ENCODE measurements at regions not wholly inside any gene's neighbourhood (a gene's known extent, or its start where the extent isn't known, plus 50 kb on each side); places are given as distances from the start of the nearest gene placed in this dataset.

DNA sequence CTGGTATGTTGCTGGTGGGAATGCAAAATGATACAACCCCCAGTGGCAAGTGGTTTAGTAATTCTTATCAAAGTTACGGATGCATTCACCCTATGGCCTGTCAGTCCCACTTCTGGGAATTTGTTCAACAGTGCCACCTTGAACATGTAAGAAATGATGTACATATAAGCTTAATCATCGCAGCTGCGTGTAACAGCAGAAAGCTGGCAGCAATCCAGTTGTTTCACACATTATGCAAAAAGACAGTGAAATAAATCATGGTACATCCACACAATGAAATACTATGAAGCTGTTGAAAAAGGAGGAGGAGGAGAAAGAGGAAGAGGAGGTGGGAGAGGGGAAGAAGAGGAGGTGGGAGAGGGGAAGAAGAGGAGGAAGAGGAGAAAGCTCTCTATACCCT lies 76.2 kb upstream of the MYL10 start:
- Histone ChIP-seq H3K9me3 (ENCODE audit: control insufficient read depth in 4 of 4, low read length in 3 of 4) (no peaks in the 10 kb centered on the region), H3K4me1 (ENCODE audit: control insufficient read depth in 4 of 4, insufficient read depth in 4 of 4, low read length in 3 of 4) (no peaks in the 10 kb centered on the region), H3K4me3 (ENCODE audit: low read depth in 1 of 3, low read length in 3 of 3) (no peak overlapping the region), H3K27ac (ENCODE audit: low read depth in 1 of 2, low read length in 2 of 2) (no peak overlapping the region), H3K36me3 (ENCODE audit: control insufficient read depth in 4 of 4, insufficient read depth in 3 of 4, low read depth in 1 of 4, low read length in 3 of 4) (no peaks in the 10 kb centered on the region), H3K27me3 (ENCODE audit: control insufficient read depth in 4 of 4, insufficient read depth in 4 of 4, low read length in 3 of 4) (no peaks in the 10 kb centered on the region), H3K9ac (ENCODE audit: low read depth in 1 of 2, low read length in 2 of 2) (no peak overlapping the region)
- DNase-seq (ENCODE audit: low spot score) = no peak
- TF ChIP-seq SP1 (IDR thresholded peaks at IDR 0.05) (no peak), JUND (IDR thresholded peaks at IDR 0.05) (no peak), YY1 (IDR thresholded peaks at IDR 0.05) (no peak), FOXA2 (IDR thresholded peaks at IDR 0.05) (no peak), NR2F2 (IDR thresholded peaks at IDR 0.05) (no peak), GABPA (IDR thresholded peaks at IDR 0.05 in 1 of 2, conservative IDR thresholded peaks at IDR 0.05 in 1 of 2) (no peak), FOXA1 (IDR thresholded peaks at IDR 0.05) (no peak), HNF4A (conservative IDR thresholded peaks at IDR 0.05) (no peak), RAD21 (IDR thresholded peaks at IDR 0.05) (no peak), EGR1 (IDR thresholded peaks at IDR 0.05; ENCODE audit: low read depth in 2 of 2) (no peak), RXRA (IDR thresholded peaks at IDR 0.05) (no peak), HNF4G (IDR thresholded peaks at IDR 0.05) (no peak), TAF1 (conservative IDR thresholded peaks at IDR 0.05) (no peak)
- TF ChIP-seq, protein P1, sequence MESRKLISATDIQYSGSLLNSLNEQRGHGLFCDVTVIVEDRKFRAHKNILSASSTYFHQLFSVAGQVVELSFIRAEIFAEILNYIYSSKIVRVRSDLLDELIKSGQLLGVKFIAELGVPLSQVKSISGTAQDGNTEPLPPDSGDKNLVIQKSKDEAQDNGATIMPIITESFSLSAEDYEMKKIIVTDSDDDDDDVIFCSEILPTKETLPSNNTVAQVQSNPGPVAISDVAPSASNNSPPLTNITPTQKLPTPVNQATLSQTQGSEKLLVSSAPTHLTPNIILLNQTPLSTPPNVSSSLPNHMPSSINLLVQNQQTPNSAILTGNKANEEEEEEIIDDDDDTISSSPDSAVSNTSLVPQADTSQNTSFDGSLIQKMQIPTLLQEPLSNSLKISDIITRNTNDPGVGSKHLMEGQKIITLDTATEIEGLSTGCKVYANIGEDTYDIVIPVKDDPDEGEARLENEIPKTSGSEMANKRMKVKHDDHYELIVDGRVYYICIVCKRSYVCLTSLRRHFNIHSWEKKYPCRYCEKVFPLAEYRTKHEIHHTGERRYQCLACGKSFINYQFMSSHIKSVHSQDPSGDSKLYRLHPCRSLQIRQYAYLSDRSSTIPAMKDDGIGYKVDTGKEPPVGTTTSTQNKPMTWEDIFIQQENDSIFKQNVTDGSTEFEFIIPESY (IDR thresholded peaks at IDR 0.05) = no peak
- TF ChIP-seq, protein P2, sequence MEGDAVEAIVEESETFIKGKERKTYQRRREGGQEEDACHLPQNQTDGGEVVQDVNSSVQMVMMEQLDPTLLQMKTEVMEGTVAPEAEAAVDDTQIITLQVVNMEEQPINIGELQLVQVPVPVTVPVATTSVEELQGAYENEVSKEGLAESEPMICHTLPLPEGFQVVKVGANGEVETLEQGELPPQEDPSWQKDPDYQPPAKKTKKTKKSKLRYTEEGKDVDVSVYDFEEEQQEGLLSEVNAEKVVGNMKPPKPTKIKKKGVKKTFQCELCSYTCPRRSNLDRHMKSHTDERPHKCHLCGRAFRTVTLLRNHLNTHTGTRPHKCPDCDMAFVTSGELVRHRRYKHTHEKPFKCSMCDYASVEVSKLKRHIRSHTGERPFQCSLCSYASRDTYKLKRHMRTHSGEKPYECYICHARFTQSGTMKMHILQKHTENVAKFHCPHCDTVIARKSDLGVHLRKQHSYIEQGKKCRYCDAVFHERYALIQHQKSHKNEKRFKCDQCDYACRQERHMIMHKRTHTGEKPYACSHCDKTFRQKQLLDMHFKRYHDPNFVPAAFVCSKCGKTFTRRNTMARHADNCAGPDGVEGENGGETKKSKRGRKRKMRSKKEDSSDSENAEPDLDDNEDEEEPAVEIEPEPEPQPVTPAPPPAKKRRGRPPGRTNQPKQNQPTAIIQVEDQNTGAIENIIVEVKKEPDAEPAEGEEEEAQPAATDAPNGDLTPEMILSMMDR (IDR thresholded peaks at IDR 0.05; ENCODE audit: low read depth, low read length, missing input control) = no peak
- TF ChIP-seq, protein P3, sequence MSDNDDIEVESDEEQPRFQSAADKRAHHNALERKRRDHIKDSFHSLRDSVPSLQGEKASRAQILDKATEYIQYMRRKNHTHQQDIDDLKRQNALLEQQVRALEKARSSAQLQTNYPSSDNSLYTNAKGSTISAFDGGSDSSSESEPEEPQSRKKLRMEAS (IDR thresholded peaks at IDR 0.05) = no peak
- TF ChIP-seq, protein P4, sequence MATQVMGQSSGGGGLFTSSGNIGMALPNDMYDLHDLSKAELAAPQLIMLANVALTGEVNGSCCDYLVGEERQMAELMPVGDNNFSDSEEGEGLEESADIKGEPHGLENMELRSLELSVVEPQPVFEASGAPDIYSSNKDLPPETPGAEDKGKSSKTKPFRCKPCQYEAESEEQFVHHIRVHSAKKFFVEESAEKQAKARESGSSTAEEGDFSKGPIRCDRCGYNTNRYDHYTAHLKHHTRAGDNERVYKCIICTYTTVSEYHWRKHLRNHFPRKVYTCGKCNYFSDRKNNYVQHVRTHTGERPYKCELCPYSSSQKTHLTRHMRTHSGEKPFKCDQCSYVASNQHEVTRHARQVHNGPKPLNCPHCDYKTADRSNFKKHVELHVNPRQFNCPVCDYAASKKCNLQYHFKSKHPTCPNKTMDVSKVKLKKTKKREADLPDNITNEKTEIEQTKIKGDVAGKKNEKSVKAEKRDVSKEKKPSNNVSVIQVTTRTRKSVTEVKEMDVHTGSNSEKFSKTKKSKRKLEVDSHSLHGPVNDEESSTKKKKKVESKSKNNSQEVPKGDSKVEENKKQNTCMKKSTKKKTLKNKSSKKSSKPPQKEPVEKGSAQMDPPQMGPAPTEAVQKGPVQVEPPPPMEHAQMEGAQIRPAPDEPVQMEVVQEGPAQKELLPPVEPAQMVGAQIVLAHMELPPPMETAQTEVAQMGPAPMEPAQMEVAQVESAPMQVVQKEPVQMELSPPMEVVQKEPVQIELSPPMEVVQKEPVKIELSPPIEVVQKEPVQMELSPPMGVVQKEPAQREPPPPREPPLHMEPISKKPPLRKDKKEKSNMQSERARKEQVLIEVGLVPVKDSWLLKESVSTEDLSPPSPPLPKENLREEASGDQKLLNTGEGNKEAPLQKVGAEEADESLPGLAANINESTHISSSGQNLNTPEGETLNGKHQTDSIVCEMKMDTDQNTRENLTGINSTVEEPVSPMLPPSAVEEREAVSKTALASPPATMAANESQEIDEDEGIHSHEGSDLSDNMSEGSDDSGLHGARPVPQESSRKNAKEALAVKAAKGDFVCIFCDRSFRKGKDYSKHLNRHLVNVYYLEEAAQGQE (IDR thresholded peaks at IDR 0.05) = no peak
- TF ChIP-seq, protein P5, sequence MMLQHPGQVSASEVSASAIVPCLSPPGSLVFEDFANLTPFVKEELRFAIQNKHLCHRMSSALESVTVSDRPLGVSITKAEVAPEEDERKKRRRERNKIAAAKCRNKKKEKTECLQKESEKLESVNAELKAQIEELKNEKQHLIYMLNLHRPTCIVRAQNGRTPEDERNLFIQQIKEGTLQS (IDR thresholded peaks at IDR 0.05) = no peak
- 73% methylated on average over 3 of the region's 3 CpGs for WGBS

Measured in liver (tissue), 8 donors.